Hepatocyte (in vitro differentiated cells): ENCODE measurements at regions not wholly inside any gene's neighbourhood (a gene's known extent, or its start where the extent isn't known, plus 50 kb on each side); places are given as distances from the start of the nearest gene placed in this dataset.

ENCODE experiments used
- DNase-seq: peaks from one replicate; pipeline ENCODE4 v3.0.0-alpha.2; 2016; ENCODE audit warnings: low spot score
- H2AFZ ChIP-seq: fragments of 200-600 bp; sonication (generic); 2 replicates; pipeline ENCODE4 v1.6.0; 2016; ENCODE audit warnings: antibody characterized with exemption, mild to moderate bottlenecking
- H3K27ac ChIP-seq: fragments of 200-600 bp; sonication (generic); 2 replicates; pipeline ENCODE4 v1.5.1; 2016; ENCODE audit warnings: mild to moderate bottlenecking
- H3K27me3 ChIP-seq: fragments of 200-600 bp; sonication (generic); 2 replicates; pipeline ENCODE4 v1.6.1; 2016
- H3K36me3 ChIP-seq: fragments of 200-600 bp; sonication (generic); replicated peaks from 2 replicates; pipeline ENCODE4 v1.5.1; 2016; ENCODE audit warnings: low read depth; ENCODE audit not compliant: insufficient read depth
- H3K4me1 ChIP-seq: fragments of 200-600 bp; sonication (generic); 2 replicates; pipeline ENCODE4 v1.5.1; 2016; ENCODE audit warnings: mild to moderate bottlenecking, moderate library complexity; ENCODE audit not compliant: insufficient read depth
- H3K4me2 ChIP-seq: fragments of 200-600 bp; sonication (generic); 2 replicates; pipeline ENCODE4 v1.6.0; 2016
- H3K4me3 ChIP-seq: fragments of 200-600 bp; sonication (generic); 2 replicates; pipeline ENCODE4 v1.5.1; 2016; ENCODE audit warnings: mild to moderate bottlenecking
- H3K79me2 ChIP-seq: fragments of 200-600 bp; sonication (generic); 2 replicates; pipeline ENCODE4 v1.6.0; 2017; ENCODE audit warnings: mild to moderate bottlenecking
- H3K9me2 ChIP-seq: fragments of 200-600 bp; sonication (generic); replicated peaks from 2 replicates; pipeline ENCODE4 v1.6.0; 2017; ENCODE audit warnings: mild to moderate bottlenecking; ENCODE audit not compliant: insufficient read depth
- H3K9me3 ChIP-seq: fragments of 200-600 bp; sonication (generic); 2 replicates; pipeline ENCODE4 v1.5.1; 2016; ENCODE audit warnings: low read depth, mild to moderate bottlenecking
- H4K20me1 ChIP-seq: fragments of 200-600 bp; sonication (generic); 2 replicates; pipeline ENCODE4 v1.6.0; 2016; ENCODE audit warnings: mild to moderate bottlenecking; ENCODE audit not compliant: insufficient read depth, poor library complexity, severe bottlenecking
- CTCF ChIP-seq: fragments of 200-600 bp; sonication (generic); IDR thresholded peaks from 2 replicates; pipeline ENCODE4 v1.5.1; 2016; ENCODE audit warnings: antibody characterized with exemption, mild to moderate bottlenecking; ENCODE audit not compliant: poor library complexity
- EZH2 ChIP-seq: fragments of 200-600 bp; sonication (generic); IDR thresholded peaks from 2 replicates; pipeline ENCODE4 v1.6.1; 2016; ENCODE audit warnings: antibody characterized with exemption, mild to moderate bottlenecking, borderline replicate concordance
- EZH2phosphoT487 ChIP-seq: fragments of 200-600 bp; sonication (generic); IDR thresholded peaks from one replicate; pipeline ENCODE4 v1.6.1; 2018; ENCODE audit warnings: antibody characterized with exemption, mild to moderate bottlenecking, low read depth, moderate library complexity; ENCODE audit not compliant: unreplicated experiment, severe bottlenecking
- whole genome bisulfite sequencing: methylation state at CpG from one replicate; pipeline ENCODE4 v1.1.6; 2016; ENCODE audit warnings: low lambda C conversion rate; ENCODE audit errors: missing lambda C conversion rate; 5-methylcytosine and 5-hydroxymethylcytosine counted together

DNA sequence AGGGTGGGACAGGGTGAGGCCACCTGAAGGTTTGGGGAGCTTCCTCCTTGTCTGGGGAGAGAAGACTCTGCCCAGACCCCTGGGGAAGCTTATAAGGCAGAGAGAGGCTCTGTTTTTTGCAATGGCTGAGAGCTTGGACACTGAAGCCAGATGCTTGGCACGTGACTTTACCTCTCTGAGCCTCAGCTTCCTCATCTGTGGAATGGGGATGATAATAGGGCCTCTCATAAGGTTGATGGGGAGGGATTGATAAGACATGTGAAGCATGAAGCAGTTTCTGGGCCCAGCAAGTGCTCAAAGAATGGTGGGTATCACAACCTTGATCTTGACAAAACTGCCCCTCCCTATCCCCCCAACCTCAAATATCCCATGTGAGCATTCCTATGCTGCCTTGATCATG is 195.4 kb upstream of the LHX5 start:
- H3K4me1 ChIP-seq = no peaks in the 10 kb centered on the region
- TF ChIP-seq EZH2phosphoT487 (no peak), EZH2 (no peak), CTCF (no peak)
- H4K20me1 ChIP-seq = no peaks in the 10 kb centered on the region
- H2AFZ ChIP-seq = no peak overlapping the region
- H3K9me3 ChIP-seq = no peaks in the 10 kb centered on the region
- no peak for DNase-seq
- H3K27ac ChIP-seq = no peak overlapping the region
- no peaks in the 10 kb centered on the region for H3K36me3 ChIP-seq
- no peaks in the 10 kb centered on the region for H3K79me2 ChIP-seq
- H3K9me2 ChIP-seq = no peaks in the 10 kb centered on the region
- no peak overlapping the region for H3K4me3 ChIP-seq
- 80% methylated on average over 1 of the region's 1 CpG for WGBS
- H3K4me2 ChIP-seq = no peak overlapping the region
- H3K27me3 ChIP-seq = peaks cover 3% of the 10 kb centered on the region

DNA sequence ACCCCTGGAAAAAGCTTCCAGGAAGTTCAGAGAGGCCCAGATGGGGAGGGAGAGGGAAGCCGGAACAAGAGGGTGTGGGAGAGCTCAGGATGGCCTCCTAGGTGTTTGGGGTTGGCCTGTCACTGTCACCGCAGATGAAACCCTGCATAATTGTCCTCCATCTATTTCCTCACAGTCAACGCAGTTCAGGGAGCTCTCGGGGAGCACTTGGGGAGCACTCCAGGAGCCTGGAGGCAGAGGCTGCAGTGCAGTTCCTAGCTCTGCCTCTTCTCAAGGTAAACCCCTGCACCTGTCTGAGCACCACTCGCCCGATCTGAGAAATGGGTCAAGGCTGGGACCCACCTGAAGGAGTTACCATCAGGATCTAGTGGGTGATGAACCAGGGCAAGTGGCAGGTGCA is 194.6 kb upstream of the LHX5 start:
- Histone ChIP-seq H4K20me1 (no peaks in the 10 kb centered on the region), H3K27me3 (peaks cover 8% of the 10 kb centered on the region), H3K4me2 (no peak overlapping the region), H3K36me3 (no peaks in the 10 kb centered on the region), H2AFZ (no peak overlapping the region), H3K9me3 (no peaks in the 10 kb centered on the region), H3K9me2 (no peaks in the 10 kb centered on the region), H3K27ac (no peak overlapping the region), H3K4me1 (no peaks in the 10 kb centered on the region), H3K79me2 (no peaks in the 10 kb centered on the region), H3K4me3 (no peak overlapping the region)
- no peak for DNase-seq
- no peak for TF ChIP-seq CTCF
- no peak for TF ChIP-seq EZH2phosphoT487
- no peak for TF ChIP-seq EZH2
- WGBS = 90% methylated on average over 6 of the region's 6 CpGs

- H3K27me3 ChIP-seq = peaks cover 9% of the 10 kb centered on the region
- H3K9me3 ChIP-seq = no peaks in the 10 kb centered on the region
- H3K9me2 ChIP-seq = no peaks in the 10 kb centered on the region
- TF ChIP-seq EZH2 = no peak
- no peak for TF ChIP-seq CTCF
- no peak for TF ChIP-seq EZH2phosphoT487
- no peak for DNase-seq
- no peak overlapping the region for H2AFZ ChIP-seq
- WGBS = 96% methylated on average over 4 of the region's 4 CpGs
- H3K27ac ChIP-seq = no peak overlapping the region
- no peaks in the 10 kb centered on the region for H3K79me2 ChIP-seq
- H4K20me1 ChIP-seq = no peaks in the 10 kb centered on the region
- no peak overlapping the region for H3K4me2 ChIP-seq
- no peaks in the 10 kb centered on the region for H3K36me3 ChIP-seq
- H3K4me3 ChIP-seq = no peak overlapping the region
- H3K4me1 ChIP-seq = no peaks in the 10 kb centered on the region
Observed at GRCh38 chr12:113665457-113665856, 193.8 kb upstream of the LHX5 start.

DNA sequence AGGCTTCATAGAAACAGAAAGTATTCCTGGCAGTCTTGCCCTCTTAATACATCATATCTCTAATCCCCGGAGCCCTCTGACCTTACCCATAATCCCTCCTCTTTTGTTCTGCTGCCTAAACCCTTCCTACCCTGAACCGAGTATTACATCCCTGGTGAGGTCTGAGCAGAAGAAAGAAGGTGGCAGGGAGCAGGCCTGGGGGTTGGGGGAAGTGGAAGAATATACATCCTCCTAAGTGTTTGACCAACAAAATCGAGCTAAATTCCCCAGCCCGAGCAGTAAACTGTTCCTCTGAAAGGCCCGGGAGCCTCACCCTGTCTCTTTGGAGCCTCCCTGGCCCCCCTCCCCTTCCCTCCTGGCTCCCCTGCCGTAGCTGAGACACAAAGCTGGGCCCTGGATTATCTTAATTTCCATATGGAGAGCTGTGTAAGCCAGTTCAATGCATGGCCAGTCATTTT is 192.6 kb upstream of the LHX5 start:
- Histone ChIP-seq H3K4me2 (no peak overlapping the region), H2AFZ (no peak overlapping the region), H3K79me2 (no peaks in the 10 kb centered on the region), H3K4me3 (no peak overlapping the region), H3K9me3 (no peaks in the 10 kb centered on the region), H3K27ac (no peak overlapping the region), H4K20me1 (no peaks in the 10 kb centered on the region), H3K4me1 (no peaks in the 10 kb centered on the region), H3K27me3 (peaks cover 9% of the 10 kb centered on the region), H3K9me2 (no peaks in the 10 kb centered on the region), H3K36me3 (no peaks in the 10 kb centered on the region)
- TF ChIP-seq CTCF = no peak
- TF ChIP-seq EZH2 = no peak
- no peak for TF ChIP-seq EZH2phosphoT487
- DNase-seq = no peak
- WGBS = 26% methylated on average over 6 of the region's 6 CpGs
